CD14-positive monocyte (primary cell): ENCODE measurements at regions not wholly inside any gene's neighbourhood (a gene's known extent, or its start where the extent isn't known, plus 50 kb on each side); places are given as distances from the start of the nearest gene placed in this dataset.

Experiments
- DNase-seq, 3 donors: peaks; one replicate each; pipeline ENCODE4 v3.0.0-alpha.2; 2011 to 2022
- H2AFZ ChIP-seq: 2 replicates; pipeline ENCODE4 v1.6.0; 2012; ENCODE audit warnings: mild to moderate bottlenecking, low read depth, low read length, inconsistent platforms; ENCODE audit not compliant: insufficient read depth, poor library complexity, severe bottlenecking
- H3K27ac ChIP-seq, 2 donors: 1 replicate in 1 of 2; 2 replicates in 1 of 2; pipeline ENCODE4 v1.5.1; 2012 to 2013; ENCODE audit warnings: low read length in 2 of 2, control low read depth in 1 of 2, inconsistent platforms in 1 of 2, low read depth in 1 of 2, mild to moderate bottlenecking in 1 of 2
- H3K27me3 ChIP-seq, 2 donors: one replicate each; pipeline versions ENCODE4 v1.6.0 to v1.6.1; 2011 to 2013; ENCODE audit warnings: low read length in 2 of 2; ENCODE audit not compliant: control insufficient read depth in 2 of 2, insufficient read depth in 2 of 2
- H3K36me3 ChIP-seq, 2 donors: replicated peaks in 1 of 2; 1 replicate in 1 of 2; 2 replicates in 1 of 2; pipeline versions ENCODE4 v1.5.1 to v1.6.1; 2012 to 2013; ENCODE audit warnings: low read length in 2 of 2, control low read depth in 1 of 2, inconsistent platforms in 1 of 2, mild to moderate bottlenecking in 1 of 2; ENCODE audit not compliant: insufficient read depth in 2 of 2, control insufficient read depth in 1 of 2
- H3K4me1 ChIP-seq, 2 donors: 1 replicate in 1 of 2; 2 replicates in 1 of 2; pipeline versions ENCODE4 v1.5.1 to v1.6.1; 2012 to 2013; ENCODE audit warnings: low read length in 2 of 2, control low read depth in 1 of 2, inconsistent platforms in 1 of 2, mild to moderate bottlenecking in 1 of 2, moderate library complexity in 1 of 2; ENCODE audit not compliant: insufficient read depth in 2 of 2, control insufficient read depth in 1 of 2
- H3K4me2 ChIP-seq: replicated peaks from 2 replicates; pipeline ENCODE3; 2012; ENCODE audit warnings: low read length, moderate library complexity, mild to moderate bottlenecking; ENCODE audit not compliant: poor library complexity, severe bottlenecking; ENCODE audit errors: extremely low read depth
- H3K4me3 ChIP-seq, 3 experiments: fragments of 200-600 bp in 1 of 3; sonication (generic) in 1 of 3; replicated peaks in 1 of 3; 1 replicate in 2 of 3; 2 replicates in 1 of 3; pipeline ENCODE4 v1.5.1; 2011 to 2013; ENCODE audit warnings: low read length in 3 of 3, mild to moderate bottlenecking in 3 of 3, control low read depth in 2 of 3, low read depth in 2 of 3, inconsistent platforms in 1 of 3, moderate library complexity in 1 of 3
- H3K79me2 ChIP-seq: 2 replicates; pipeline ENCODE4 v1.6.0; 2012; ENCODE audit warnings: mild to moderate bottlenecking, control low read depth, inconsistent platforms, low read length, moderate library complexity; ENCODE audit not compliant: insufficient read depth
- H3K9ac ChIP-seq: 2 replicates; pipeline ENCODE4 v1.6.0; 2017; ENCODE audit warnings: low read length, mild to moderate bottlenecking; ENCODE audit not compliant: insufficient read depth, poor library complexity, severe bottlenecking
- H3K9me3 ChIP-seq, 2 donors: replicated peaks in 1 of 2; 1 replicate in 1 of 2; 2 replicates in 1 of 2; pipeline versions ENCODE4 v1.5.1 to v1.6.1; 2012 to 2013; ENCODE audit warnings: low read length in 2 of 2, control low read depth in 1 of 2; ENCODE audit not compliant: control insufficient read depth in 1 of 2, insufficient read depth in 1 of 2
- H4K20me1 ChIP-seq: 2 replicates; pipeline ENCODE4 v1.6.0; 2012; ENCODE audit warnings: mild to moderate bottlenecking, low read length, control low read depth, moderate library complexity; ENCODE audit not compliant: insufficient read depth
- H3K27ac Mint-ChIP-seq, 7 donors: one replicate each; pipeline ENCODE4 v1.8.0; 2020; ENCODE audit warnings: mild to moderate bottlenecking in 7 of 7, mixed read lengths in 7 of 7, moderate library complexity in 6 of 7, inconsistent platforms in 2 of 7
- H3K27me3 Mint-ChIP-seq, 3 donors: one replicate each; pipeline ENCODE4 v1.8.0; 2021 to 2022; ENCODE audit warnings: low read depth in 3 of 3, mild to moderate bottlenecking in 3 of 3, mixed read lengths in 3 of 3, moderate library complexity in 3 of 3, inconsistent platforms in 1 of 3
- H3K36me3 Mint-ChIP-seq, 2 donors: one replicate each; pipeline ENCODE4 v1.8.0; 2020; ENCODE audit warnings: mixed read lengths in 2 of 2, inconsistent platforms in 1 of 2, mild to moderate bottlenecking in 1 of 2
- H3K4me1 Mint-ChIP-seq: one replicate; pipeline ENCODE4 v1.8.0; 2020; ENCODE audit warnings: mild to moderate bottlenecking, mixed read lengths
- H3K4me3 Mint-ChIP-seq, 2 donors: one replicate each; pipeline ENCODE4 v1.8.0; 2020; ENCODE audit warnings: mild to moderate bottlenecking in 2 of 2, mixed read lengths in 2 of 2, moderate library complexity in 1 of 2
- H3K9me3 Mint-ChIP-seq, 7 donors: one replicate each; pipeline ENCODE4 v1.8.0; 2020 to 2022; ENCODE audit warnings: mixed read lengths in 7 of 7, mild to moderate bottlenecking in 6 of 7, moderate library complexity in 6 of 7, inconsistent platforms in 2 of 7
- WGBS: methylation state at CpG from one replicate; pipeline ENCODE4 v1.1.5; 2013; ENCODE audit warnings: missing lambda C conversion rate; ENCODE audit not compliant: insufficient coverage; 5-methylcytosine and 5-hydroxymethylcytosine counted together
- intact Hi-C, 2 donors: fragments of 100-400 bp; cut with micrococcal nuclease; formaldehyde crosslinking; loops; one replicate each; pipeline versions ENCODE4 v1.15.0 to v1.15.1; 2023
- TF ChIP-seq, protein P1 (sequence below): fragments of 200-600 bp; IDR thresholded peaks from one replicate; pipeline ENCODE4 v1.8.0; 2022; ENCODE audit warnings: antibody characterized with exemption, mild to moderate bottlenecking

DNA sequence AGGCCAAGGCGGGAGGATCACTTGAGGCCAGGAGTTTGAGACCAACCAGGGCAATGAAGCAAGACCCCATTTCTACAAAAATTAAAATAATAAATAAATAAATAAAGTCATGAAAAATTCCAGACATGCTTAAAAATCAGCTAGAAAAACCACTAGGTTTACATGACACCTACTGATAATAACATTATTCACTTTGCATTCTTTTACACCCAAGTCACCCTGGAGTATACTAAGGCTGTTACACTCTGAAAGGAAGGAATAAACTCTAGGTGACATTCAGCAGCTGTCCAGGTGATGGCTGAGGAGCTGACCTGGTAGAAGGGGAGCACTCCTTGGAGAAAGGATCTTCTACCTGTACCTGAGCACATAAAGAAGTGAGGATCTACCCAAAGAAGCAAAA lies 179.2 kb downstream of the ZNF281 start:
- H3K9ac ChIP-seq, result no peak overlapping the region
- H3K4me2 ChIP-seq, result no peak overlapping the region
- H3K9me3 ChIP-seq, result no peaks in the 10 kb centered on the region
- intact Hi-C loops, result no loop called here
- H3K36me3 ChIP-seq, result no peaks in the 10 kb centered on the region
- no peak overlapping the region for H3K4me3 Mint-ChIP-seq
- TF ChIP-seq, protein P1, sequence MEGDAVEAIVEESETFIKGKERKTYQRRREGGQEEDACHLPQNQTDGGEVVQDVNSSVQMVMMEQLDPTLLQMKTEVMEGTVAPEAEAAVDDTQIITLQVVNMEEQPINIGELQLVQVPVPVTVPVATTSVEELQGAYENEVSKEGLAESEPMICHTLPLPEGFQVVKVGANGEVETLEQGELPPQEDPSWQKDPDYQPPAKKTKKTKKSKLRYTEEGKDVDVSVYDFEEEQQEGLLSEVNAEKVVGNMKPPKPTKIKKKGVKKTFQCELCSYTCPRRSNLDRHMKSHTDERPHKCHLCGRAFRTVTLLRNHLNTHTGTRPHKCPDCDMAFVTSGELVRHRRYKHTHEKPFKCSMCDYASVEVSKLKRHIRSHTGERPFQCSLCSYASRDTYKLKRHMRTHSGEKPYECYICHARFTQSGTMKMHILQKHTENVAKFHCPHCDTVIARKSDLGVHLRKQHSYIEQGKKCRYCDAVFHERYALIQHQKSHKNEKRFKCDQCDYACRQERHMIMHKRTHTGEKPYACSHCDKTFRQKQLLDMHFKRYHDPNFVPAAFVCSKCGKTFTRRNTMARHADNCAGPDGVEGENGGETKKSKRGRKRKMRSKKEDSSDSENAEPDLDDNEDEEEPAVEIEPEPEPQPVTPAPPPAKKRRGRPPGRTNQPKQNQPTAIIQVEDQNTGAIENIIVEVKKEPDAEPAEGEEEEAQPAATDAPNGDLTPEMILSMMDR, result no peak
- H3K27me3 Mint-ChIP-seq, result peaks cover 2 to 6% (median 3%) of the 10 kb centered on the region in 3 donors
- no peak for DNase-seq
- H3K27ac ChIP-seq, result no peak overlapping the region
- no peak overlapping the region for H3K4me3 ChIP-seq
- H3K27me3 ChIP-seq, result no peaks in the 10 kb centered on the region
- no peak overlapping the region for H2AFZ ChIP-seq
- no peaks in the 10 kb centered on the region for H3K36me3 Mint-ChIP-seq
- peaks cover 25 to 42% of the 10 kb centered on the region in 2 donors for H3K4me1 ChIP-seq
- H3K4me1 Mint-ChIP-seq, result peaks cover 42% of the 10 kb centered on the region
- H4K20me1 ChIP-seq, result no peaks in the 10 kb centered on the region
- peaks cover 0 to 5% (median 0%) of the 10 kb centered on the region in 7 donors for H3K9me3 Mint-ChIP-seq
- no peak overlapping the region for H3K27ac Mint-ChIP-seq
- no CpG with 5 or more reads among the region's 1 CpG for WGBS
- H3K79me2 ChIP-seq, result no peaks in the 10 kb centered on the region

DNA sequence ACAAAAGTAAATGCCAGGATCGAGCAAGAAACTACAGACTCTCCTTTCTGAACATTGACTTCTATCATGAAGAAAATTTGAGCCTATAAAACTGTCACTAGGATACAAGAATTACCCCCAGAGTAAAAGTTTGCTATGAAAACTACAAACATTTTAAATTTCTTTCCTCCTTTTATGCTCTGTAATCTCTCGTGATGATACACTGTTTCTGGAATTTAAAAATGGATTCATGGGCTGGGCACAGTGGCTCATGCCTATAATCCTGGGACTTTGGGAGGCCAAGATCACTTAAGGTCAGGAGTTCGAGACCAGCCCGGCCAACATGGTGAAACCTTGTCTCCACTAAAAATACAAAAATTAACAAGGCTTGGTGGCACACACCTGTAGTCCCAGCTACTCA lies 181.3 kb downstream of the ZNF281 start:
- no peaks in the 10 kb centered on the region for H3K36me3 ChIP-seq
- H3K9ac ChIP-seq, result no peak overlapping the region
- Mint-ChIP-seq H3K4me3 (no peak overlapping the region), H3K9me3 (peaks cover 0 to 2% (median 0%) of the 10 kb centered on the region in 7 donors), H3K27ac (no peak overlapping the region), H3K27me3 (peaks cover 2 to 3% (median 3%) of the 10 kb centered on the region in 3 donors), H3K4me1 (peaks cover 40% of the 10 kb centered on the region), H3K36me3 (no peaks in the 10 kb centered on the region)
- no peak overlapping the region for H3K4me3 ChIP-seq
- TF ChIP-seq, protein P1, result no peak
- no peaks in the 10 kb centered on the region for H3K27me3 ChIP-seq
- DNase-seq, result no peak
- peaks cover 25 to 41% of the 10 kb centered on the region in 2 donors for H3K4me1 ChIP-seq
- intact Hi-C loops, result no loop called here
- no peaks in the 10 kb centered on the region for H3K9me3 ChIP-seq
- H3K4me2 ChIP-seq, result no peak overlapping the region
- H4K20me1 ChIP-seq, result no peaks in the 10 kb centered on the region
- no peak overlapping the region for H3K27ac ChIP-seq
- H3K79me2 ChIP-seq, result no peaks in the 10 kb centered on the region
- 100% methylated on average over 2 of the region's 4 CpGs for WGBS
- H2AFZ ChIP-seq, result no peak overlapping the region
